Sigmoid colon (tissue), 4 donors: ENCODE measurements at regions not wholly inside any gene's neighbourhood (a gene's known extent, or its start where the extent isn't known, plus 50 kb on each side); places are given as distances from the start of the nearest gene placed in this dataset.

Experiments used
- EP300 ChIP-seq, 4 donors: sonication (generic); formaldehyde crosslinking; IDR thresholded peaks; one replicate each; pipeline ENCODE4 v1.6.1; 2017; ENCODE audit warnings: antibody characterized with exemption in 4 of 4
- POLR2AphosphoS5 ChIP-seq, 4 donors: sonication (generic); formaldehyde crosslinking; IDR thresholded peaks; one replicate each; pipeline ENCODE4 v1.6.1; 2017; ENCODE audit warnings: antibody characterized with exemption in 4 of 4

DNA sequence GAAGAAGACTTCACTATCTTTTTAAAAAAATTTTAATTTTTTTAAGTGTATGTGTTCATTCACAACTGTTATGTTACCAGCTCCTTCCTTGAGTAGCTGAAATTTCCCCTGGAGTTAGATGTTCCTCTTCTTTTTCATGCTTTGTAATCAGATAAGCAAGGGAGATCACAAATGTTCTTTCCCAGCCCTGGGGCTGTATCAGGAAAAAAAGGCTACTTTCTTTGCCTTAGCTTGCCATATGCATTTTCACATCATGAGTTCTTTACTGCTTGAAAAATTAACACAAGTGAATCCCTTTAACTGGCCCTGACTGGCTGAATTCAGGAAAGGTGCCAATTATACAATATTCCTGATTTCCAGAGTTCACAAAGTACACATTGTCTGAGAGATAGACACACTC is 353.2 kb upstream of the ATP11B start:
- no peak for TF ChIP-seq POLR2AphosphoS5 (IDR thresholded peaks at IDR 0.05)
- TF ChIP-seq EP300 (IDR thresholded peaks at IDR 0.05) = no peak
